Heart left ventricle (tissue), 13 donors: ENCODE measurements at regions not wholly inside any gene's neighbourhood (a gene's known extent, or its start where the extent isn't known, plus 50 kb on each side); places are given as distances from the start of the nearest gene placed in this dataset.

Experiments
- POLR2A ChIP-seq, 2 donors: fragments of 450-650 bp; IDR thresholded peaks; one replicate each; pipeline ENCODE4 v1.6.1; 2017; ENCODE audit warnings: antibody characterized with exemption in 2 of 2, mild to moderate bottlenecking in 2 of 2, moderate library complexity in 2 of 2
- TF ChIP-seq, protein P1 (sequence below), 12 donors: fragments of 200-600 bp; sonication (generic) in 4 of 12; IDR thresholded peaks; one replicate each; pipeline versions ENCODE4 v1.5.0 to v1.8.0; 2018 to 2022; ENCODE audit warnings: antibody characterized with exemption in 12 of 12, mild to moderate bottlenecking in 5 of 12
- donor health status: ischemic (EF 13 %, LVEDD 7.1; RV severe dilation, severe dysfunction).
- donor health status: DM: no; HTN: yes; CAD: no.
- donor health status: DM: no; HTN: no; CAD: no.
- donor health status: ischemic (EF 25% LVEDD 6.9; RV normal size, moderate dysfunction).
- donor health status: ischemic (EF 25% LVEDD 5.7; RV mildly dilated, moderate dysfunction).
- donor health status: ischemic (EF 35%, LVEDD 5.7; RV mildly dilated, moderate dysfunction).
- donor health status: nonischemic (EF 11% LVEDD 7.7; RV severe dilation, severe dysfunction).
- donor health status: DM: yes; HTN: yes; CAD: no.
- donor health status: PGD.
- donor health status: ischemic (EF 29% LVEDD 5.4; RV normal size, mild dysfunction).
- donor health status: nonischemic (EF 23%, LVEDD 6.1; RV moderate dilation, normal function).

DNA sequence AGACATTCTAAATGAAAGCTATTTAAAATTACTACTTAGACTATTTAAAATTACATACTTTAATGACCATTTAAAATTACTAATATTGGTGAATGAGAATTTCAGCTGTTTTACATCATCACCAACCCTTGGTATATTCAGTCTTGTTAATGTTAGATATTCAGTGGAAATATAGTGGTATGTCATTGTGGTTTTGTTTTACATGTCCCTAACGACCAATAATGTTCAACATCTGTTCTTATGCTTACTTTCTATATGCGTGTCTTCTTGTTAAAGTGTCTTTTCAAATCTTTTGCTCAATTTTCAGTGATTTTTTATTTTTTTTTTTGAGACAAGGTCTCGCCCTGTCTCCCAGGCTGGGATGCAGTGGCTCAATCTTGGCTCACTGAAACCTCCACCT, 279.3 kb upstream of the TARS1 start:
- TF ChIP-seq, protein P1, sequence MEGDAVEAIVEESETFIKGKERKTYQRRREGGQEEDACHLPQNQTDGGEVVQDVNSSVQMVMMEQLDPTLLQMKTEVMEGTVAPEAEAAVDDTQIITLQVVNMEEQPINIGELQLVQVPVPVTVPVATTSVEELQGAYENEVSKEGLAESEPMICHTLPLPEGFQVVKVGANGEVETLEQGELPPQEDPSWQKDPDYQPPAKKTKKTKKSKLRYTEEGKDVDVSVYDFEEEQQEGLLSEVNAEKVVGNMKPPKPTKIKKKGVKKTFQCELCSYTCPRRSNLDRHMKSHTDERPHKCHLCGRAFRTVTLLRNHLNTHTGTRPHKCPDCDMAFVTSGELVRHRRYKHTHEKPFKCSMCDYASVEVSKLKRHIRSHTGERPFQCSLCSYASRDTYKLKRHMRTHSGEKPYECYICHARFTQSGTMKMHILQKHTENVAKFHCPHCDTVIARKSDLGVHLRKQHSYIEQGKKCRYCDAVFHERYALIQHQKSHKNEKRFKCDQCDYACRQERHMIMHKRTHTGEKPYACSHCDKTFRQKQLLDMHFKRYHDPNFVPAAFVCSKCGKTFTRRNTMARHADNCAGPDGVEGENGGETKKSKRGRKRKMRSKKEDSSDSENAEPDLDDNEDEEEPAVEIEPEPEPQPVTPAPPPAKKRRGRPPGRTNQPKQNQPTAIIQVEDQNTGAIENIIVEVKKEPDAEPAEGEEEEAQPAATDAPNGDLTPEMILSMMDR (IDR thresholded peaks at IDR 0.05), result no peak
- TF ChIP-seq POLR2A (IDR thresholded peaks at IDR 0.05), result no peak
